ENCODE measurements at regions not wholly inside any gene's neighbourhood (a gene's known extent, or its start where the extent isn't known, plus 50 kb on each side); places are given as distances from the start of the nearest gene placed in this dataset.

- TF ChIP-seq CTCF (IDR thresholded peaks at IDR 0.05 in 2 of 3, conservative IDR thresholded peaks at IDR 0.05 in 1 of 3; ENCODE audit: borderline replicate concordance in 1 of 3, insufficient read depth in 1 of 3, low read depth in 2 of 3, low read length in 2 of 3) (no peak), ZNF274 (IDR thresholded peaks at IDR 0.05; ENCODE audit: low read depth, low read length) (no peak), CEBPB (IDR thresholded peaks at IDR 0.05; ENCODE audit: low read depth) (peak; percentile 55), SIN3A (IDR thresholded peaks at IDR 0.05; ENCODE audit: low read depth) (peak; percentile 71), POLR2A (IDR thresholded peaks at IDR 0.05; ENCODE audit: borderline replicate concordance, extremely low read depth, insufficient read depth, insufficient read length) (no peak), EZH2 (IDR thresholded peaks at IDR 0.05) (no peak), CBX3 (IDR thresholded peaks at IDR 0.05; ENCODE audit: low read depth) (peak; percentile 96), SRF (IDR thresholded peaks at IDR 0.05; ENCODE audit: low read depth) (peak; percentile 66), FOSL1 (IDR thresholded peaks at IDR 0.05; ENCODE audit: low read depth) (peak; percentile 81), RAD21 (IDR thresholded peaks at IDR 0.05; ENCODE audit: low read depth) (0 out of 2 replicates have a peak, but pooled peaks have one; percentile 9), ZBTB33 (IDR thresholded peaks at IDR 0.05; ENCODE audit: extremely low read depth, insufficient replicate concordance, low read length) (no peak), MAX (IDR thresholded peaks at IDR 0.05) (peak; percentile 64), ELF1 (IDR thresholded peaks at IDR 0.05; ENCODE audit: borderline replicate concordance, low read depth) (no peak), POLR2AphosphoS5 (IDR thresholded peaks at IDR 0.05; ENCODE audit: low read depth, low read length) (peak; percentile 32; the same call in 1 of the 2 replicates), ATF3 (IDR thresholded peaks at IDR 0.05) (peak; percentile 71)
These were observed 151.4 kb downstream of the TGFB2 start (continued) for GRCh38 chr1:218496561-218496960.
